ENCODE measurements at regions not wholly inside any gene's neighbourhood (a gene's known extent, or its start where the extent isn't known, plus 50 kb on each side); places are given as distances from the start of the nearest gene placed in this dataset.

GRCh38 chr1:170864876-170865538, 70.3 kb upstream of the MROH9 start:
- no peak for DNase-seq (ENCODE audit: low spot score)

- no peak for DNase-seq (ENCODE audit: low spot score)
Measured at GRCh38 chr1:170866646-170867045, 68.7 kb upstream of the MROH9 start.

- DNase-seq (ENCODE audit: low spot score) = no peak
Measured at GRCh38 chr1:170871868-170872267, 63.5 kb upstream of the MROH9 start.

- DNase-seq (ENCODE audit: low spot score) = no peak
Measured at GRCh38 chr1:170872663-170873062, 62.7 kb upstream of the MROH9 start.

GRCh38 chr1:170874671-170875070, 60.7 kb upstream of the MROH9 start:
- no peak for DNase-seq (ENCODE audit: low spot score)

GRCh38 chr1:170881268-170882265, 53.8 kb upstream of the MROH9 start:
- no peak for DNase-seq (ENCODE audit: low spot score)
